NT2/D1 (cell line): ENCODE measurements at regions not wholly inside any gene's neighbourhood (a gene's known extent, or its start where the extent isn't known, plus 50 kb on each side); places are given as distances from the start of the nearest gene placed in this dataset.

Experiments
- SUZ12 ChIP-seq: IDR thresholded peaks from 2 replicates; pipeline ENCODE4 v1.6.1; 2011; ENCODE audit not compliant: insufficient read length, insufficient read depth; ENCODE audit errors: extremely low read depth
- YY1 ChIP-seq: IDR thresholded peaks from 2 replicates; pipeline ENCODE4 v1.6.1; 2011; ENCODE audit not compliant: insufficient read length, insufficient read depth
- ZNF274 ChIP-seq: IDR thresholded peaks from 2 replicates; pipeline ENCODE4 v1.6.1; 2011; ENCODE audit warnings: mild to moderate bottlenecking, low read depth, low read length

DNA sequence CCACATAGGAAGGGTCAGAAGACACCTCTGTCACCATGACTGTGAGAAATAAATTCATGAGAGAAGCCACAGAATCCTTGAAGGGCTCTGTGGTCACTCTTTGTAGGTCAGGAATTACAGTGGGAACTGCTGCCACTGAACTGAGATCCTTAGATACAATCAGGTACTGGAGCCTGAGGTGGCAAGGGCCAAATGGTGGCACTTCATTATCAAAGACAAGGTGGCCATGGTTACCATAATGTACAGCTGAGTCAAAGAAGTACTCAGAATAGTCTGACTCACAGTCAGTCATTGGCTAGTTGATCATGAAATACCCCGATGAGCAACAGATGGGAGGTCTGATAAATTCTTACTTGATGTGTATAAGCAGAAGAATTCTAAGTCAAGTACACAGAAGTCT lies 131.9 kb downstream of the RTL3 start:
- no peak for TF ChIP-seq ZNF274
- TF ChIP-seq SUZ12, result no peak
- no peak for TF ChIP-seq YY1
